ENCODE measurements at regions not wholly inside any gene's neighbourhood (a gene's known extent, or its start where the extent isn't known, plus 50 kb on each side); places are given as distances from the start of the nearest gene placed in this dataset.

DNA sequence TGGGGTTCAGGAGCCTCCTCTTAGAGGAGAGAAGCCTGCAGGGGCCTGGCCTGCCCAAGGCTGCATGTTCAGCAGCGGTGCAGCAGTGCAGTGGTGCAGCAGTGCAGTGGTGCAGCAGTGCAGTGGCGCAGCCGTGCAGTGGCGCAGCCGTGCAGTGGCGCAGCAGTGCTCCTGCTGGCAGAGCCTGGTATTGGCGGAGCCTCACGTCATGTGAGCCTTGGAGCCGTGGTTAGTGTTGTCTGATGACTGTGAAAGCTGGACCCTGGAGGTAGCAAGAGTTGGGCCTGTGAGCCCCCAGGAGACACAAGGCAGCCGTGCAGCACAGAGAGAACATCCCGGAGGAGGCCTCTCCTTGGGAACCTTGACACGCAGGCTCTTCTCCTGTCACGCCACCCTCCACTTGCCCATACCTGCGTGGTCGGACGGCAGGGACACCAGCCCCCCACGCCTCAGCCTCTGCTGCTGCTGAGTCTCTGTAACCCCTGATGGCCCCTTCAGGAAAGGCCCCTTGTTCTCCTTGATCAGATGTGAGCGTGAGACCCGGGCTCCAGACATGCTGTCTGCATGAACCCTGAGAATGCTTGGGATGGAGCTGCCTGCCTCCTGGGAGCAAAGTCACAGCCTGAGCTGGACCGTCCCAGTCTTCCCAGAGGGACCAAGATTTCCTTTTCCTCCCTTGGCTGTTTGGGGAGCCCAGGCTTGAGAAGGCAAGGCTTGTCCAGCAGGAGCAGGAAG lies 193.7 kb downstream of the KIF26A start:
- Histone ChIP-seq H3F3A (replicated peaks; ENCODE audit: low read depth) (no peaks in the 10 kb centered on the region), H3K27ac (ENCODE audit: low read depth) (no peak overlapping the region), H3K4me3 (no peak overlapping the region), H3K79me2 (replicated peaks; ENCODE audit: insufficient read depth) (no peaks in the 10 kb centered on the region), H3K36me3 (ENCODE audit: insufficient read depth) (no peaks in the 10 kb centered on the region; the same call in 1 of the 2 replicates), H3K9me2 (ENCODE audit: insufficient read depth) (no peaks in the 10 kb centered on the region), H2AFZ (no peak overlapping the region), H3K4me2 (no peak overlapping the region), H4K20me1 (replicated peaks; ENCODE audit: insufficient read depth) (no peaks in the 10 kb centered on the region), H3K4me1 (ENCODE audit: insufficient read depth) (no peaks in the 10 kb centered on the region), H3K27me3 (ENCODE audit: insufficient read depth) (no peaks in the 10 kb centered on the region)
- H3K4me1 Mint-ChIP-seq, result no peaks in the 10 kb centered on the region
- H3K27ac Mint-ChIP-seq, result no peak overlapping the region
- peaks cover 29% of the 10 kb centered on the region for H3K9me3 Mint-ChIP-seq
- TF ChIP-seq, protein P1, sequence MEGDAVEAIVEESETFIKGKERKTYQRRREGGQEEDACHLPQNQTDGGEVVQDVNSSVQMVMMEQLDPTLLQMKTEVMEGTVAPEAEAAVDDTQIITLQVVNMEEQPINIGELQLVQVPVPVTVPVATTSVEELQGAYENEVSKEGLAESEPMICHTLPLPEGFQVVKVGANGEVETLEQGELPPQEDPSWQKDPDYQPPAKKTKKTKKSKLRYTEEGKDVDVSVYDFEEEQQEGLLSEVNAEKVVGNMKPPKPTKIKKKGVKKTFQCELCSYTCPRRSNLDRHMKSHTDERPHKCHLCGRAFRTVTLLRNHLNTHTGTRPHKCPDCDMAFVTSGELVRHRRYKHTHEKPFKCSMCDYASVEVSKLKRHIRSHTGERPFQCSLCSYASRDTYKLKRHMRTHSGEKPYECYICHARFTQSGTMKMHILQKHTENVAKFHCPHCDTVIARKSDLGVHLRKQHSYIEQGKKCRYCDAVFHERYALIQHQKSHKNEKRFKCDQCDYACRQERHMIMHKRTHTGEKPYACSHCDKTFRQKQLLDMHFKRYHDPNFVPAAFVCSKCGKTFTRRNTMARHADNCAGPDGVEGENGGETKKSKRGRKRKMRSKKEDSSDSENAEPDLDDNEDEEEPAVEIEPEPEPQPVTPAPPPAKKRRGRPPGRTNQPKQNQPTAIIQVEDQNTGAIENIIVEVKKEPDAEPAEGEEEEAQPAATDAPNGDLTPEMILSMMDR (conservative IDR thresholded peaks at IDR 0.05; ENCODE audit: low read depth in 2 of 2), result peak in 1 of 2 experiments; percentile 37; a peak in 3 of 4 replicates
- TF ChIP-seq STAT1 (IDR thresholded peaks at IDR 0.05; ENCODE audit: unreplicated experiment) (no peak), POLR2AphosphoS5 (IDR thresholded peaks at IDR 0.05; ENCODE audit: low read depth) (no peak)
- TF ChIP-seq, protein P2, sequence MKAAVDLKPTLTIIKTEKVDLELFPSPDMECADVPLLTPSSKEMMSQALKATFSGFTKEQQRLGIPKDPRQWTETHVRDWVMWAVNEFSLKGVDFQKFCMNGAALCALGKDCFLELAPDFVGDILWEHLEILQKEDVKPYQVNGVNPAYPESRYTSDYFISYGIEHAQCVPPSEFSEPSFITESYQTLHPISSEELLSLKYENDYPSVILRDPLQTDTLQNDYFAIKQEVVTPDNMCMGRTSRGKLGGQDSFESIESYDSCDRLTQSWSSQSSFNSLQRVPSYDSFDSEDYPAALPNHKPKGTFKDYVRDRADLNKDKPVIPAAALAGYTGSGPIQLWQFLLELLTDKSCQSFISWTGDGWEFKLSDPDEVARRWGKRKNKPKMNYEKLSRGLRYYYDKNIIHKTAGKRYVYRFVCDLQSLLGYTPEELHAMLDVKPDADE (IDR thresholded peaks at IDR 0.05), result no peak
- no peak overlapping the region for H3K4me3 Mint-ChIP-seq
- peaks cover 11% of the 10 kb centered on the region; the same call in 2 of the 3 replicates for H3K36me3 Mint-ChIP-seq (ENCODE audit: low read depth)
- DNase-seq (ENCODE audit: low spot score) (no peak), ATAC-seq (no peak)
- peaks cover 4% of the 10 kb centered on the region for H3K27me3 Mint-ChIP-seq (ENCODE audit: insufficient read depth, low read depth, poor library complexity)

DNA sequence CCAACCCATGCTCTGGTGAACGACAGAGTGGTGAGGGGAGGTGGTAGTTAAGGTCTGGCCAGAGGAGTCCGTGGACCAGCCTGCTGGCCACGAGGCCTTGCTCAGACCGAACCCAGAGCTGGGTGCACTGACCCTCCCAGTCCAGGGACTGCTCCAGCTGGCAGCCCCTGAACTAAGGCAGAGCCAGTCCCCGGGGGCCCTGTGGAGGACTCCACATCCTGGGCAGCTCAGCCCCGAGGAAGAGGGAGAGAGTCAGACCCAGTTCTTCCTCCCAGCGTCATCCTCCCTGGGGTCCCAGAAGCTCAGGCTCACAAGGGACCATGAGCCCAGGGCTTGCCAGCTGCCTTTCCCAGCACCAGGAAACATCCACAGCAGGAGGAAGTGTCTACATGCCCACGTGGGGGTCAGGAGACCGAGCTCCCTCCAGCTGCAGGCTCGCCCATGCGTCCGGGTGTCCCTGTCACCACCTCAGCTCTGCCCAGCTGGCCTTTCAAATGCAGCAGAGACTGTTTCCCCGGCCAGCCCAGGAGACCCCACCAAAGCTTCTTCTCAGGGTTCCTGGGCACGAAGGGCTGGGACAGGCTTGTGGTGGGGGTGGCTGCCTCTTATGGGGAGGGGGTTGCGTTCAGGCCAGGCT lies 194.4 kb downstream of the KIF26A start:
- ATAC-seq (no peak), DNase-seq (ENCODE audit: low spot score) (no peak)
- Histone ChIP-seq H3K4me2 (no peak overlapping the region), H3K9me2 (ENCODE audit: insufficient read depth) (0 out of 2 replicates have a peak, but pooled peaks cover 3% of the 10 kb centered on the region), H3F3A (replicated peaks; ENCODE audit: low read depth) (no peaks in the 10 kb centered on the region), H3K79me2 (replicated peaks; ENCODE audit: insufficient read depth) (no peaks in the 10 kb centered on the region), H3K27ac (ENCODE audit: low read depth) (no peak overlapping the region), H2AFZ (no peak overlapping the region), H3K4me1 (ENCODE audit: insufficient read depth) (no peaks in the 10 kb centered on the region), H3K4me3 (no peak overlapping the region), H3K27me3 (ENCODE audit: insufficient read depth) (no peaks in the 10 kb centered on the region), H4K20me1 (replicated peaks; ENCODE audit: insufficient read depth) (no peaks in the 10 kb centered on the region), H3K36me3 (ENCODE audit: insufficient read depth) (no peaks in the 10 kb centered on the region; the same call in 1 of the 2 replicates)
- Mint-ChIP-seq H3K36me3 (ENCODE audit: low read depth) (peaks cover 11% of the 10 kb centered on the region; the same call in 2 of the 3 replicates), H3K4me3 (no peak overlapping the region), H3K4me1 (no peaks in the 10 kb centered on the region), H3K27ac (no peak overlapping the region), H3K9me3 (peaks cover 29% of the 10 kb centered on the region), H3K27me3 (ENCODE audit: insufficient read depth, low read depth, poor library complexity) (peaks cover 4% of the 10 kb centered on the region)
- TF ChIP-seq, protein P3, sequence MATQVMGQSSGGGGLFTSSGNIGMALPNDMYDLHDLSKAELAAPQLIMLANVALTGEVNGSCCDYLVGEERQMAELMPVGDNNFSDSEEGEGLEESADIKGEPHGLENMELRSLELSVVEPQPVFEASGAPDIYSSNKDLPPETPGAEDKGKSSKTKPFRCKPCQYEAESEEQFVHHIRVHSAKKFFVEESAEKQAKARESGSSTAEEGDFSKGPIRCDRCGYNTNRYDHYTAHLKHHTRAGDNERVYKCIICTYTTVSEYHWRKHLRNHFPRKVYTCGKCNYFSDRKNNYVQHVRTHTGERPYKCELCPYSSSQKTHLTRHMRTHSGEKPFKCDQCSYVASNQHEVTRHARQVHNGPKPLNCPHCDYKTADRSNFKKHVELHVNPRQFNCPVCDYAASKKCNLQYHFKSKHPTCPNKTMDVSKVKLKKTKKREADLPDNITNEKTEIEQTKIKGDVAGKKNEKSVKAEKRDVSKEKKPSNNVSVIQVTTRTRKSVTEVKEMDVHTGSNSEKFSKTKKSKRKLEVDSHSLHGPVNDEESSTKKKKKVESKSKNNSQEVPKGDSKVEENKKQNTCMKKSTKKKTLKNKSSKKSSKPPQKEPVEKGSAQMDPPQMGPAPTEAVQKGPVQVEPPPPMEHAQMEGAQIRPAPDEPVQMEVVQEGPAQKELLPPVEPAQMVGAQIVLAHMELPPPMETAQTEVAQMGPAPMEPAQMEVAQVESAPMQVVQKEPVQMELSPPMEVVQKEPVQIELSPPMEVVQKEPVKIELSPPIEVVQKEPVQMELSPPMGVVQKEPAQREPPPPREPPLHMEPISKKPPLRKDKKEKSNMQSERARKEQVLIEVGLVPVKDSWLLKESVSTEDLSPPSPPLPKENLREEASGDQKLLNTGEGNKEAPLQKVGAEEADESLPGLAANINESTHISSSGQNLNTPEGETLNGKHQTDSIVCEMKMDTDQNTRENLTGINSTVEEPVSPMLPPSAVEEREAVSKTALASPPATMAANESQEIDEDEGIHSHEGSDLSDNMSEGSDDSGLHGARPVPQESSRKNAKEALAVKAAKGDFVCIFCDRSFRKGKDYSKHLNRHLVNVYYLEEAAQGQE (IDR thresholded peaks at IDR 0.05; ENCODE audit: unreplicated experiment), result no peak
- TF ChIP-seq JUNB (IDR thresholded peaks at IDR 0.05; ENCODE audit: unreplicated experiment), result no peak

Measured in GM23338 (cell line).